NCI-H345 treated with DMSO at 0.1 percent for 48 hours (cell line): ENCODE measurements at regions not wholly inside any gene's neighbourhood (a gene's known extent, or its start where the extent isn't known, plus 50 kb on each side); places are given as distances from the start of the nearest gene placed in this dataset.
"Not testable (repeated sequence)": the region's sequence is repeated elsewhere in the genome, so short reads cannot be mapped to it uniquely, and the experiment has no call there.

Experiments
- DNase-seq: peaks from one replicate; lab custom pipeline; 2025; ENCODE audit not compliant: unreplicated experiment; lab: John Stamatoyannopoulos, UW

GRCh38 chr9:1839909-1840308, 175.2 kb upstream of the SMARCA2 start:
- DNase-seq: no peak

DNA sequence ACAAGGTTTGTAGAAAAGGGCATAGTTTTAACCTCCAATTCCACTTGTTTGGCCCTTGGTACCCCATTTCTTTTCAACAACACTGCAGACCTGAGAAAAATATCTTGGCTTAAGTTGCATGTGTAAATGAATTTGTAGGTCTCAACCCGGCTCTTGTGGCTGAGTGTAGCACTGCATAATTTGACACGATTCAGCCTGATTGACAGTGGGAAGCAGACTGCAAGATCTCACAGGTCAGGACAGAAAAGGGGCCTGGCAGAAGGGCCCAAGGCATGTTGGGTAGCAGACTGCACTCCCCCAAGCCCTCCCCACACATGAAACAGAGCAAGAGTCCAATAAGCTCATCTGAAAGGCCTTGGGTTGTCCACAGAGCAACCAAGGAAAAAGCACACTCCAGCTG, 169.7 kb upstream of the SMARCA2 start:
- DNase-seq: no peak

- no peak for DNase-seq
Observed at GRCh38 chr9:1855726-1856125, 159.4 kb upstream of the SMARCA2 start.

DNA sequence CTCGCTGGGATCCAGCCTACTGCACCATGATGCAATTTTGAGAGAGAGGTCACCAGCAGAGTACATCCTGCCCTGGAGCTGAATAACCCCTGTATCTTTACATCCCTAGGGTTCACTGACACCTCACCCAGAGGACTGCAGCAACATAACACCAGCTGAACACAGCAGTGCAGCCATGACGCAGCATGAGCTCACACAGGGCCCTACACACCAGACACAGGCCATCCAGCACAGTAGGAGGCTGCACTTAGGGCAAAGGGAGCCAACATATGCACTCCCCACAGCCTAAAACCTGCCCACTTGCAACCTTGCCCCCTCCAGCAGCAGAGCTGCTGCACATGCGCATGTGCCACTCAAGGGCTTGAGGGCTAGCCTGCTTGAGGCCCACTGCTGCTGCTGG, 157.3 kb upstream of the SMARCA2 start:
- no peak for DNase-seq

DNA sequence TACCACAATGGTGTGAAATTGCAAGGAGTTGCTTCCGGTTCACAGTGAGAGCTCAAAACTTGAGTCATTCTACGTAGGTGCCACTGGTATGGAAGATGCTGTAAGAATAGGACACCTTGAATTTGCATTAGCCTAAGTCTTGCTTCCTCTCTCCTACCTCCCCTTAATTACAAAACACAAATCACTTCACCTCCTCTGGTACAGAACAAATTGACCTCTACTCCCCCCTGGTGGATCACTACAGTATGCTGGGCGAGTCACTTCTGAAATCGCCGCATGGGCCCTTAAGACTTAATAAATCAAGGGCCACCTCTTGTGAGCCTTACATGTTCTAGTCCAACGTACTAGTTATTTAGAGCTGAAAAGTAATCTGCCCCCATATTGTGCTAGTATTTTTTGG, 145.3 kb upstream of the SMARCA2 start:
- DNase-seq: peak; percentile 9

DNA sequence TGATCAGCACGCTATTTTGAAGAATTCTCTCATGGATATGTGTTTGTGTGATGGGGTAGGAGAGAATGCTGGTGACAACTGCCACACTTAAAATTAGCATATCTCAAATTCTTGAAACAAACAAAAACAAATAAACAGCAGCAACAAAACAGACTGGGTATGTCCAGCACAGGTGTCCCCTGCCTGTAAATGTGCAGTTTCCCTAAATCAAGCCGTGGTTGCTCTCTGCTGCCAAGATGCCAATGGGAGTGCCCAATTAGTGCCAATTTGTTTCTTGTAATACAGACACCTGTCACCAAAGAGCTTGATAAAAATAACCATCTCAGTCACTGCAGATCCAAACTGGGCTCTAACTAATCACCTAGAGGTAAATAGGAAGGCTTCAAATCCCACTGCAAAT, 144.2 kb upstream of the SMARCA2 start:
- DNase-seq: no peak

- DNase-seq: peak; percentile 40
Observed at GRCh38 chr9:1871626-1872419, 143.3 kb upstream of the SMARCA2 start.

DNA sequence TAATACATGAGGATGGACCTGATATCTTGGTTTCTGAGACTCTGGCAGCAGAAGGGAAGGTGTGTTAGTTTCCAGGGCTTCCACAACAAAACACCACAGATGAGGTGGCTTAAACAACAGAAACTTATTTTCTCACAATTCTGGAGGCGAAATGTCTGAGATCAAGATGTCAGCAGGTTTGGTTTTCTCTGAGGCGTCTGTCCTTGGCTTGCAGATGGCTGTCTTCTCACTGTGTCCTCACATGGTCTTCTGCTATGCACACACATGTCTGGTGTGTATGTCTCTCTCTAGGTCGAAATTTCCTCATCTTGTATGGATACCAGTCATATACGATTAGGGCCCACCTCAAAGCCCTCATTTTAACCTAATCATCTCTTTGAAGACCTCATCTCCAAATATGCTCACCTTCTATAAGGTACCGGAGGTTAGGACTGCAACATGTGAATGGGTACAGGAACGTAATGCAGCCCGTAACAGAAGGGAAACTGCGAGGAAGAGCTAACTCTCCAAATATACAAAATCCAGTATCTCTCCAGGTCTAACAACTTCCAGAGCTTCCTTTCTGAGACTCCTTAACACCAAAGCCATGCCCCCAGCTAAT, 139.8 kb upstream of the SMARCA2 start:
- no peak for DNase-seq

GRCh38 chr9:1875921-1876448, 139.2 kb upstream of the SMARCA2 start:
- DNase-seq: no peak

DNA sequence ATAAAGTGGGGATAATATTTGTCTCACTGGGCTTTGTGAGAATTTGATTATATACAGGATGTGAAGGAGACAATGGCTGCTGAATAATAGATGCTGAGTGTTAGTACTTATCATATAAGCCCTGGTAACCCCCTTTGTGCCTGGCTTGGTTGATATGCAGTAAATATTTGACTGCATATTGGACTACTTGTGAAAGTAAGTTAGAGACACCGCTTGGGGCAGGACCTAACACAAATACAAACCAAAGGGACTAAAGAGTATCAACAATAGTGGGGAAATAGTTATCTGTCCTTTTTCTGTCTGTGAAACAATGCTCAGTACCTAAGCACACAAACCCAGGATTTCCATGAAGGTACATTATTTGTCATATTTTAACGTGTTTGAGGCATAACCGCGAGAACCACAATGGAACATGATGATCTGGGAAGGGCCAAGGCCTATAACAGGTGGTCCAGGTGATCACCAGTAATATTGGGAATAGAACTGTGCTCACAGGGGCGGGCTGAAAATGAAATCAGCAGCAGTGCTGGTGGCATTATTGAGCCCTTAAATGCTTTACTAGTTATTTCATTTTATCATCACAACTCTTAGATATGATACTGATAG, 138.2 kb upstream of the SMARCA2 start:
- no peak for DNase-seq

- no peak for DNase-seq
Observed at GRCh38 chr9:1877951-1878350, 137.2 kb upstream of the SMARCA2 start.

- no peak for DNase-seq
Observed at GRCh38 chr9:1878811-1879210, 136.3 kb upstream of the SMARCA2 start.

- no peak for DNase-seq
Observed at GRCh38 chr9:1879501-1879900, 135.6 kb upstream of the SMARCA2 start.

GRCh38 chr9:1880038-1880565, 135.0 kb upstream of the SMARCA2 start:
- DNase-seq: no peak

DNA sequence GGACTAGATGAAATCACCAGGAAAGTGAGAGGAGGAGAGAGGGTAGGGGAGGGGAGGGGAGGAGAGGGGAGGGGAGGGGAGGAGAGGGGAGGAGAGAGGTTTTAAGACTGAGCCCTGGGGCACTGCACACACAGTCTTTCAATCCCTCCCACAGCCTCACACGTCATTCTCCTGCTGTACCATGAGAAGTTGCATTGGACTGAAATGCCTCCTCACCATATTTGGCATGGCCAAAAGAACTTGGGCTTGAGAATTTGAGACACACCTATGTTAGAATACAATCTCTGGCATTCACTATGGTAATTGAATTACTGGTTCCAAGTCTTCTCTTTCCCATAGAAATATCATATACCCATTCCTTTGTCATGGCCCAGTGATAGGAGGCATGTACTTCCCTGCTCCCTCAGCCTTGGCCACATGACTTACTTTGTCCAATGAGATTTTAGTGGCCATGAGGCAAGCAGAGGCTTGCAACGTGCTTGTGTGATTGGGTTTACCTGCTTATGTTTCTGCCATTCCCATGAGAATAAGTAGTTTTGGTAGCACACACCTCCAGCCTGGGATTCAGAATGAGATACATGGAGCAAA, 133.3 kb upstream of the SMARCA2 start:
- no peak for DNase-seq

DNA sequence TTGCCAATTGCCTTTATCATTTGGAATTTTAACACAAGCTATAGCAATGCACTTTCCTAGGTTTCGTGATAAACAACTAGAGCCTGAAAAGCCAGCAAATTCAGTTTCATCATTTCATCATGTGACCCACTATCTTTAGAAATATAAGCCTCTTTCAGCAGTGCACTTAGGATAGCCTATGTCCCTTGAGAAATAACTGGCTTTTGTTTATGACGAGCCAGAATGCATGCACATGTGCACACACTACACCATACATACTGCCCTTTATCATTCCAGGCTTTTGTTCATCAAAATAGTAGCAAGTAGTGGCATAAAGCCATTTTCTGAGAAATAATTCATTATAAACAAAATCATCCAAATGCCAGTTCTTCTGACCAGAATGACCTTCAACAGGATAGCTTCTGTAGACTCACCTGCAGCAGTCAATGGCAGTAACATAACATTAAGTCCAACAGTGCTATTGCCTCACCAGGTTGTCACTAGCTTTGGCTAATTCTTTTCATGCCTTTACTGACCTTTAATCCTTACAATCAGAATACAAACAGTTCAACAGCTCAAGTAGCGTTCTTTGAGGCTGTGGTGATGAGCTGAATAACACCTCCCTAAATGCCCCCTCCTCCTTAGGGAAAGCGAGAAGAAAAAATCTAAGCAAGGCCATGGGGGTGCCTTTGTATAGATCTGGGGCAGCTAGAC, 132.3 kb upstream of the SMARCA2 start:
- no peak for DNase-seq

DNA sequence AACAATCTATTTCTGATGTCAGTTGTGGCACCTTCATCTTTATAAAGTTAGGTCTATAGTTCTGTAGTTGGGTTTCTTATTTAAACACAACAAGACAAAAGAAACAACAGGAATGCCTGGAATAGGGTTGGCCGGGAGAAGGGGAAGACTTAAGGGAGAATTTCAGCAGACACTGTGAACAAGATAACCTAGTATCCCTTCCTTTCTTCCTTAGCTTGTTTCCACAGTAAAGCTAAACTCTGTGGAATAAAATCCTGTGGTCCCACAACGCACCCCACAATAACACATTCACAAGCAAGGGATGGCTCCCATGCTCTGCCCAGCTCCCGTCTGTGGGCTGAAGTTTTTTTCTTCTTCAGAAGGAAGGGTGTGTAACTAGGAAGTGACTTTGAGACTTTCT, 124.9 kb upstream of the SMARCA2 start:
- no peak for DNase-seq

GRCh38 chr9:1890816-1891215, 124.3 kb upstream of the SMARCA2 start:
- no peak for DNase-seq

GRCh38 chr9:1903080-1903704, 112.0 kb upstream of the SMARCA2 start:
- DNase-seq: not testable (repeated sequence)

DNA sequence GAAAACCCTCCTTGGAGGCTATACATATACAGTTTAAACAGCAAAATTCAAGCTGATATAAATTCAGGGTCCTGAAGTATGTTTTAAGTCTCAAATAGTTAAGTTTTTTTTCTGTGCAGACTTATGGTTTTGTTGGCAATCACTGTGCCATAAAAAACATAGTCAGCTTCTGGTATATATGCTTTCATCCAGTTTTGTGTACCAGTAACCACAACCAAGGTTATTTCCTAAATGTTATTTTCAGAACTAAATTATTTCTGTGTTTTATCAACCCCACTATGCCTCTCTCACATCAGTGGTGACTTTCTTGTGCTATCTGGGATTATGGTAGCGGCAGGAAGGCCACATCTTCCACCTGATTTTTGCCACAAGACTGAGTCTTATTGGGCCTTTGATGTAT, 107.7 kb upstream of the SMARCA2 start:
- no peak for DNase-seq
